T-helper 17 cell (primary cell): ENCODE measurements at regions not wholly inside any gene's neighbourhood (a gene's known extent, or its start where the extent isn't known, plus 50 kb on each side); places are given as distances from the start of the nearest gene placed in this dataset.

Experiments
- ATAC-seq: fragments of 150-1000 bp; cut with Tn5 transposase; 2 replicates; pipeline ENCODE4 v1.10.0; 2021; ENCODE audit warnings: mild to moderate bottlenecking, moderate library complexity
- DNase-seq, 3 donors: peaks; one replicate each; pipeline versions ENCODE4 v3.0.0 to v3.0.0-alpha.2; 2020 to 2021
- H3K9me3 ChIP-seq: one replicate; pipeline ENCODE4 v1.7.0; 2013; ENCODE audit warnings: low read length, mild to moderate bottlenecking; ENCODE audit not compliant: control insufficient read depth, poor library complexity, severe bottlenecking
- H3K27ac Mint-ChIP-seq: one replicate; pipeline ENCODE4 v1.8.0; 2022; ENCODE audit warnings: mild to moderate bottlenecking, moderate library complexity, mixed read lengths
- H3K27me3 Mint-ChIP-seq: one replicate; pipeline ENCODE4 v1.8.0; 2022; ENCODE audit warnings: mixed read lengths
- H3K36me3 Mint-ChIP-seq: one replicate; pipeline ENCODE4 v1.8.0; 2022; ENCODE audit warnings: low read depth, mixed read lengths
- H3K4me1 Mint-ChIP-seq: one replicate; pipeline ENCODE4 v1.8.0; 2022; ENCODE audit warnings: mild to moderate bottlenecking, mixed read lengths
- H3K4me3 Mint-ChIP-seq: one replicate; pipeline ENCODE4 v1.8.0; 2022; ENCODE audit warnings: mild to moderate bottlenecking, moderate library complexity, mixed read lengths

- H3K4me1 Mint-ChIP-seq: no peaks in the 10 kb centered on the region
- DNase-seq (no peak), ATAC-seq (no peak)
- no peak overlapping the region for H3K4me3 Mint-ChIP-seq
- no peaks in the 10 kb centered on the region for H3K36me3 Mint-ChIP-seq
- H3K27ac Mint-ChIP-seq: no peak overlapping the region
- H3K27me3 Mint-ChIP-seq: peaks cover 24% of the 10 kb centered on the region
- H3K9me3 ChIP-seq: no peaks in the 10 kb centered on the region
Observed at GRCh38 chr13:111517641-111518010, 197.2 kb downstream of the TEX29 start.

DNA sequence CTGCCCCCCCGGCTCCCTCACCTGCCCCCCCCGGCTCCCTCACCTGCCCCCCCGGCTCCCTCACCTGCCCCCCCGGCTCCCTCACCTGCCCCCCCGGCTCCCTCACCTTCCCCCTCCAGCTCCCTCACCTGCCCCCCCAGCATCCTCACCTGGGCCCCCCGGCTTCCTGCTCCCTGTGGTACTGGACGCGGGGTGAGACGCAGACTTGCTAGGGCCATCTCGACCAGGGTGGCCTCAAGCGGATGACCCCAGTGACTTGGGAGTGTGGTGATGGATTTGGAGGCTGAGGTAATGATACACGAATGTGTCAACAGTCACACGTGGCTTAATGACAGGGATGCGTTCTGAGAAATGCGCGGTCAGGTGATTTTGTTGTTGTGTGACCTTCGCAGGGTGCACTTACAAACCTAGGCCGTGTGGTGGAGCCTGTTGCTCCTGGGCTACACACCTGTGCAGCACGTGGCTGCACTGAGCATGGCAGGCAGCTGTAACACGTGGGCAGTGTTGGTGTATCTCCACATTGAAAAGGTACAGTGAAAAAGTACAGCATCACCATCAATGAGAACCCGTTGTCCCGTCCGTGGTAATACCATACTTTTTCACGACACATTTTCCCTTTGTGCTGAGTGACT lies 197.8 kb downstream of the TEX29 start:
- peaks cover 17% of the 10 kb centered on the region for H3K27me3 Mint-ChIP-seq
- ATAC-seq (no peak), DNase-seq (no peak)
- no peaks in the 10 kb centered on the region for H3K9me3 ChIP-seq
- H3K27ac Mint-ChIP-seq: no peak overlapping the region
- H3K4me3 Mint-ChIP-seq: no peak overlapping the region
- no peaks in the 10 kb centered on the region for H3K36me3 Mint-ChIP-seq
- no peaks in the 10 kb centered on the region for H3K4me1 Mint-ChIP-seq

- H3K36me3 Mint-ChIP-seq: no peaks in the 10 kb centered on the region
- DNase-seq (no peak), ATAC-seq (no peak)
- H3K27me3 Mint-ChIP-seq: peaks cover 12% of the 10 kb centered on the region
- H3K4me3 Mint-ChIP-seq: no peak overlapping the region
- H3K4me1 Mint-ChIP-seq: no peaks in the 10 kb centered on the region
- H3K27ac Mint-ChIP-seq: no peak overlapping the region
- H3K9me3 ChIP-seq: no peaks in the 10 kb centered on the region
Observed at GRCh38 chr13:111519041-111519440, 198.6 kb downstream of the TEX29 start.

- DNase-seq (no peak), ATAC-seq (no peak)
- H3K4me1 Mint-ChIP-seq: no peaks in the 10 kb centered on the region
- H3K36me3 Mint-ChIP-seq: no peaks in the 10 kb centered on the region
- H3K9me3 ChIP-seq: no peaks in the 10 kb centered on the region
- peaks cover 7% of the 10 kb centered on the region for H3K27me3 Mint-ChIP-seq
- H3K4me3 Mint-ChIP-seq: no peak overlapping the region
- H3K27ac Mint-ChIP-seq: no peak overlapping the region
Observed at GRCh38 chr13:111519490-111520170, 199.2 kb downstream of the TEX29 start.

DNA sequence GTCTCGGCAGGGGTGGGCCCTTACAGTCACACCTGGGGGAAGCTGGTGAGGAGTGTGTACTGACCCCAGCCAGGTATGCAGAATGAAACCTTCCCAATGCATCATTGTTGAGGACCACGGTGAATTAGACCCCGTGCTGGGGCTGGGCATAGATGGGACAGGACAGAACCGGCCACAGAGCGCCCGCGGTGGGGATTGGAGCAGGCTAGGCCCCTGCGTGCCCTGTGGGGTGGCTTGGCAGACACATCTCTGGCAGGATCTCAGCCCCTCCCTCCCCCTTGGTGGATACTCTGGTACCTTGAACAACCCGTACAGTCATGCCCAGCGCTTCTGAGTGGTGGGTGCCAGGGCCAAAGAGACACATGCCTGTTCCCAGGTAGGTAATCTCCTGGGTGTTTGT lies 200.6 kb downstream of the TEX29 start:
- Mint-ChIP-seq H3K36me3 (no peaks in the 10 kb centered on the region), H3K27ac (no peak overlapping the region)
- ATAC-seq: no peak

DNA sequence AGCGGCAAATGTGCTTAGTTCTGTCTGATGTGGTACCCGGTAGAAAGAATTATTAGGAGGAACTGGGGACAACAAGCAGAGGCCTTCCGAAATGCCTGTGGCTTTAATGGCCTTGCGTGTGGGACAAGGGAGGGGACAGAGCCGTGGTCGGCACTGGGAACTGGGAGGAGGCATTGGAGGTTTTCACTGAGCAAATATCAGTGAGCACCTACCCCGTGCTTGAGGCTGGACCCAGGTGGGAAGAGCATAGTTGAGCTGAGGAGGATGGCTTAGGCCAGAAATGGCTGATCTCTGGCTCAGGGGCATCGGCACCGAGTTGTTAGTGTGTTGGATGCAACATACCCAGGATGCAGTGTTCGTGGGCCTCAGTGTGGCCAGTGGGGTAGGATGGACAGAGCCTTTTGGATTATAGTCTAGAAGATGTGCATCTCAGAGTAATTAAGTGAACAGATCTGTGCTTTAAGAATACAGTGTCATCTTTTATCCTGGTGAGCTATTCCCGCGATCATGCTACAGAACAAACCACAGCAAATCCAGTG lies 201.3 kb downstream of the TEX29 start:
- no peak for DNase-seq
- H3K36me3 Mint-ChIP-seq: no peaks in the 10 kb centered on the region
- H3K4me3 Mint-ChIP-seq: no peak overlapping the region
- no peak for ATAC-seq
- H3K4me1 Mint-ChIP-seq: no peaks in the 10 kb centered on the region
- no peak overlapping the region for H3K27ac Mint-ChIP-seq
- no peaks in the 10 kb centered on the region for H3K9me3 ChIP-seq
- H3K27me3 Mint-ChIP-seq: peaks cover 7% of the 10 kb centered on the region

More for the DNA sequence above, 200.6 kb downstream of the TEX29 start:
- Mint-ChIP-seq H3K27me3 (peaks cover 7% of the 10 kb centered on the region), H3K4me3 (no peak overlapping the region), H3K4me1 (no peaks in the 10 kb centered on the region)
- no peak for DNase-seq
- no peaks in the 10 kb centered on the region for H3K9me3 ChIP-seq

- no peaks in the 10 kb centered on the region for H3K36me3 Mint-ChIP-seq
- no peak overlapping the region for H3K27ac Mint-ChIP-seq
- H3K27me3 Mint-ChIP-seq: peaks cover 14% of the 10 kb centered on the region
- ATAC-seq: no peak
- H3K9me3 ChIP-seq: no peaks in the 10 kb centered on the region
- peaks cover 3% of the 10 kb centered on the region for H3K4me1 Mint-ChIP-seq
- H3K4me3 Mint-ChIP-seq: no peak overlapping the region
- no peak for DNase-seq
Observed at GRCh38 chr13:111525320-111526118, 205.1 kb downstream of the TEX29 start.

DNA sequence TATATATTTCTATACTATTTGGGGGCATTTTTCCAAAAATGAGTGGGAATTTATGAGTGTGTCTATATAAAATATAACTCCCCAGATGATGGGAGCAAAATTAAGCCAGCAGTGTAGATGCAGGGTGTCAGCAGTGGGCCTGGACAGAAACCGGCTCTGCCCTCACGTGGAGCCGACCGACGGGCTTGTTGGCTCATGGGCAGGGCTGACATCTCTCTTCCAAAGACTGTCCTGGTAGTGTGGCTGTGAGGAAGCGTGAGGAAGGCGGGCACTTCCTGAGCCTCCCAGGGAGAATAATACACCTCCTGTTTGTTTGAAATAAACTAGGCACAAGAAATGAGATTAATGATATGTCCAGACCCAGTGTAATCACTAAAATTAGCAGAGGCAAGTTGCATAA lies 206.5 kb downstream of the TEX29 start:
- Mint-ChIP-seq H3K27me3 (peaks cover 19% of the 10 kb centered on the region), H3K4me3 (no peak overlapping the region), H3K36me3 (no peaks in the 10 kb centered on the region), H3K27ac (no peak overlapping the region), H3K4me1 (peaks cover 3% of the 10 kb centered on the region)
- no peaks in the 10 kb centered on the region for H3K9me3 ChIP-seq
- DNase-seq: no peak
- ATAC-seq: no peak

DNA sequence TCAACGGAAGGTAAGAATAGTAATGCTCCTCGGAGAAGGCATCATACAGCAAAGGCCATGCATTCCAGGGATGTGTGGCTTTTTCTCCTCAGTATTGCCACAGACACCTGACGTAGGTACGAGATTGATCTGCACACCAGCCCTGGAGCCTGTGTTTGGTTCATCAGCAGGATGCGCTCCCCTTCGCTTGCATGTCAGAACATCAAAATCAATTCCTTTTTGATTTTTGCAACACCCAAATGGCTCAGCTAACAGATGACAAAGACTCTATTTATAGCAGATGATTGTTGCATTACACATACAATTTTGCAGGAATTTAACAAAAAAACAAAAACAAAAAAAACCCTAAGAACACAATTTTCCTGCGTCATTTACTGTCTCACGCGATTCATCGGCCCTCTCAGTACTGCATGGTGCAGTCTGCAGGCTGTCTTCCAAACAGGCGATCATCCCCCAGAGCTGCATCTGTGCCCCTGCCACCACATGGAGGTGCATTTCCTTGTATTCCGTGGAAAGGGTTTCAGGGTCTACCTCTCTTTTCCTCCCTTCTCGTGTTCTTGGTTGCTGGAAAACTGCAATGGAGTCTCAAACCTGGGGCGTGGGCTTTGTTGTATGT lies 207.3 kb downstream of the TEX29 start:
- Mint-ChIP-seq H3K36me3 (no peaks in the 10 kb centered on the region), H3K4me3 (no peak overlapping the region), H3K27me3 (peaks cover 23% of the 10 kb centered on the region), H3K27ac (no peak overlapping the region), H3K4me1 (peaks cover 3% of the 10 kb centered on the region)
- ATAC-seq (no peak), DNase-seq (no peak)
- H3K9me3 ChIP-seq: no peaks in the 10 kb centered on the region

DNA sequence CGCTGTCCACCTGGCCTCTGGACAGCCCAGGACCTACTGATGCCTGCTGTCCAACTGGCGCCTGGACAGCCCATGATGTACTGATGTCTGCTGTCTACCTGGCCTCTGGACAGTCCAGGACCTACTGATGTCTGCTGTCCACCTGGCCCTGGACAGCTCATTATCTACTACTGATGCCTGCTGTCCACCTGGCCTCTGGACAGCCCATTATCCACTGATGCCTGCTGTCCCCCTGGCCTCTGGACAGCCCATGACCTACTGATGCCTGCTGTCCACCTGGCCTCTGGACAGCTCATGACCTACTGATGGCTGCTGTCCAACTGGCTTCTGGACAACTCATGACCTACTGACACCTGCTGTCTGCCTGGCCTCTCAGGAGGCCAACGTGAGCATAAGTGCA lies 208.1 kb downstream of the TEX29 start:
- DNase-seq: no peak
- no peak for ATAC-seq
- H3K27ac Mint-ChIP-seq: no peak overlapping the region
- H3K4me3 Mint-ChIP-seq: no peak overlapping the region
- H3K9me3 ChIP-seq: no peaks in the 10 kb centered on the region
- peaks cover 30% of the 10 kb centered on the region for H3K27me3 Mint-ChIP-seq
- H3K4me1 Mint-ChIP-seq: peaks cover 3% of the 10 kb centered on the region
- no peaks in the 10 kb centered on the region for H3K36me3 Mint-ChIP-seq

DNA sequence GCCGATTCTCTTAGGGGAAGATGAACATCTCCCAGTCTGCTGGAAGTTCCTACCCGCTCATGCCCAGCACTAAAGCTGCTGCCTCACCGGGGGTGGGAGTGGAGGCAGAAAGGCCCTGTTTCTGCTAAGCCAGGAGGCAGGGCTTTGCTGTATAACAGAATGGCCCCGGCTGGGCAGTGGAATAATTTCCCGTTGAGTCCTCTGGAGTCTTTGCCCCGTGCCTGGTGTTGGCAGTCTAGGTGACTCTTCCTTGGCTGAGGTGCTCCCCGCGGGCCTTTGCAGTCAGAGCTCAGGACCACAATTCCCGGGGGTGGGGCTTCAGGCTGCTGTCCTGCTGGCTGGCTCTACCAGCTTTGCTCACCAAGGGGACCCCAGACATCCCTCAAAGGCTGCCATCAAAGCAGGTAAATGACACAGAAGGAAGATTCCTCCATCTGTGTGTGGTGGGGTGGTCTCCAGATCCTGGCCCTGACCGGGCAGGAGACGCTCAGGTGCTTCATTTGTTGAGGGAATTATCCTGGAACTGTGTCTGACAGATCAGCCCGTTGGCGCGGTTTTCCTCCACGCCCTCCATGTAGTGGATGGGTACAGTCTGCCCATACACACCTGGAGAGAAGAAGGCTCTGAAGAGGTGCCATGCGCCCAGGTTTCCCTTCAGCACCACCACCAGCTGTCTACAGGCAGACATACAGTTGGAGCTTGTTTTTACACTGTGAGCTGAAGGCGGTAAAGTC lies 209.9 kb downstream of the TEX29 start:
- H3K36me3 Mint-ChIP-seq: no peaks in the 10 kb centered on the region
- no peak for ATAC-seq

GRCh38 chr13:111531505-111531904 lies 211.1 kb downstream of the TEX29 start:
- ATAC-seq (no peak), DNase-seq (no peak)
- no peak overlapping the region for H3K4me3 Mint-ChIP-seq
- H3K27me3 Mint-ChIP-seq: peaks cover 56% of the 10 kb centered on the region
- no peaks in the 10 kb centered on the region for H3K9me3 ChIP-seq
- no peak overlapping the region for H3K27ac Mint-ChIP-seq
- H3K4me1 Mint-ChIP-seq: peaks cover 3% of the 10 kb centered on the region
- H3K36me3 Mint-ChIP-seq: no peaks in the 10 kb centered on the region

More for the DNA sequence above, 209.9 kb downstream of the TEX29 start:
- no peak for DNase-seq
- no peaks in the 10 kb centered on the region for H3K9me3 ChIP-seq
- H3K4me1 Mint-ChIP-seq: peaks cover 3% of the 10 kb centered on the region
- H3K27me3 Mint-ChIP-seq: peaks cover 44% of the 10 kb centered on the region
- no peak overlapping the region for H3K4me3 Mint-ChIP-seq
- no peak overlapping the region for H3K27ac Mint-ChIP-seq
